ENCODE measurements at regions not wholly inside any gene's neighbourhood (a gene's known extent, or its start where the extent isn't known, plus 50 kb on each side); places are given as distances from the start of the nearest gene placed in this dataset.

DNA sequence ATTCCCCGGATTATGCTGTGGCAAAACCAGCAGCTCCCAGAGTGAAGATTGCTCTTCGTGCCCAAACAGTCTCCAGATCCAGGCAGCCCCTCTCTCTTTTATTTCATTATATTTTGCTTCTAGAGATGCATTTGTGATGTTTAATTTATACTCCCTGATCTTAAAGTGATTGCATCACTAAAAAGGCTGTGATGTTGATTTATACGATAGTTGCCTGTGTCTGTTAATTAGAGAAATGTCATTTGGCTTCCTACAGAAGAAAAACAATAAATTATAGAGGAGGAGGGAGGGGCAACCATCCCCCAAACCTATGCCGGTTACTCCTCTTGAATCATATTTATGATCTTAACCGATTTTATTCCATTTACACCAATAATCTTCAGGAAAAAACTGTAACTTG lies 615.3 kb downstream of the TOX3 start:
- DNase-seq (ENCODE audit: low read depth in 4 of 6, low spot score in 6 of 6) = peak in 1 of 6 donors; percentile 19
- no CpG with 5 or more reads among the region's 5 CpGs for WGBS (ENCODE audit: insufficient coverage)
- no peaks in the 10 kb centered on the region for H3K4me1 ChIP-seq (ENCODE audit: control insufficient read depth, insufficient read depth, low read length)
- H3K36me3 ChIP-seq (ENCODE audit: control insufficient read depth, insufficient read depth, low read length) = no peaks in the 10 kb centered on the region
- H3K4me3 ChIP-seq (ENCODE audit: low read depth, low read length) = no peak overlapping the region
- H3K27ac ChIP-seq (ENCODE audit: low read depth, low read length) = no peak overlapping the region
- H3K27me3 ChIP-seq (ENCODE audit: control insufficient read depth, insufficient read depth, low read length) = no peaks in the 10 kb centered on the region
- no peaks in the 10 kb centered on the region for H3K9me3 ChIP-seq (ENCODE audit: control insufficient read depth, insufficient read depth, low read length)

DNA sequence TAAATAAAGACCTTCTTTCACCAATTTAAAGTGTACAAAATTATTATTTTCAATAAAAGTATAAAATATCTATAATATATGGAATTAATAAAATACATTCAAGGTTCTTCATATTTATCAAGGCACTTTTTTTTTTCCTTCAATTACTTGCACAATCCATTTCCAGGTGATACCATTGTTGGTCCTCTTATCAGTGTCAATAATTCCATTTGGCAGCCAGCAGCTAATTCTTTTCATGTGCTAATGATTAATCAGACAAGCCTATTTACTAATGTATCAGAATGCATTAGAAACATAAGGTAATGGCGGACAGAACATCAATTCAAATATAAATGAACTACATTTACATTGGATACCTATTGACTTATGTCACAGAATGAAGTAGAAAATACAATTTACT lies 622.2 kb downstream of the TOX3 start:
- Histone ChIP-seq H3K4me3 (ENCODE audit: low read depth, low read length) (no peak overlapping the region), H3K27ac (ENCODE audit: low read depth, low read length) (no peak overlapping the region), H3K27me3 (ENCODE audit: control insufficient read depth, insufficient read depth, low read length) (no peaks in the 10 kb centered on the region), H3K36me3 (ENCODE audit: control insufficient read depth, insufficient read depth, low read length) (no peaks in the 10 kb centered on the region), H3K9me3 (ENCODE audit: control insufficient read depth, insufficient read depth, low read length) (no peaks in the 10 kb centered on the region), H3K4me1 (ENCODE audit: control insufficient read depth, insufficient read depth, low read length) (no peaks in the 10 kb centered on the region)
- no CpG with 5 or more reads among the region's 1 CpG for whole genome bisulfite sequencing (ENCODE audit: insufficient coverage)
- DNase-seq (ENCODE audit: low read depth in 4 of 6, low spot score in 6 of 6) = no peak

DNA sequence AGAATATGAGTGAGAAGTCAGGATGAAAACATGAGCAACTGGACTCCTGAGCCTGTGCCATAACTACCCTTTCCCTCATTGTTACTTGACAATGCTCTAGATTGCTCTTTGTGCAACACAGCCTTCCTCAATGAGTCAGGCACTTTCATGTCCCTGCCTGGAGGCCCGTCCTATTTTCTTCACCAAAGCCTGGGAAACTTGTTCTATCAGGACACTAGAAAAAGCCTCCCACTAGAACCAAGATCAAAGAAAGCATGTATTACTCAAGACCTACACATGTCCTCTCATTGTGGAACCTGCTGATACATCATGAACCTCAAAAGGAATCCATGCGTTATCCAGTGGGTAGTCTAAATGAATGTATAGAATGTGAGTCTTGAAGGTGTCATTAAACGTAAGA lies 624.5 kb downstream of the TOX3 start:
- H3K36me3 ChIP-seq (ENCODE audit: control insufficient read depth, insufficient read depth, low read length) = no peaks in the 10 kb centered on the region
- 93% methylated on average over 3 of the region's 3 CpGs for WGBS (ENCODE audit: insufficient coverage)
- no peaks in the 10 kb centered on the region for H3K4me1 ChIP-seq (ENCODE audit: control insufficient read depth, insufficient read depth, low read length)
- no peaks in the 10 kb centered on the region for H3K9me3 ChIP-seq (ENCODE audit: control insufficient read depth, insufficient read depth, low read length)
- no peak overlapping the region for H3K27ac ChIP-seq (ENCODE audit: low read depth, low read length)
- no peaks in the 10 kb centered on the region for H3K27me3 ChIP-seq (ENCODE audit: control insufficient read depth, insufficient read depth, low read length)
- DNase-seq (ENCODE audit: low read depth in 4 of 6, low spot score in 6 of 6) = no peak
- H3K4me3 ChIP-seq (ENCODE audit: low read depth, low read length) = no peak overlapping the region

DNA sequence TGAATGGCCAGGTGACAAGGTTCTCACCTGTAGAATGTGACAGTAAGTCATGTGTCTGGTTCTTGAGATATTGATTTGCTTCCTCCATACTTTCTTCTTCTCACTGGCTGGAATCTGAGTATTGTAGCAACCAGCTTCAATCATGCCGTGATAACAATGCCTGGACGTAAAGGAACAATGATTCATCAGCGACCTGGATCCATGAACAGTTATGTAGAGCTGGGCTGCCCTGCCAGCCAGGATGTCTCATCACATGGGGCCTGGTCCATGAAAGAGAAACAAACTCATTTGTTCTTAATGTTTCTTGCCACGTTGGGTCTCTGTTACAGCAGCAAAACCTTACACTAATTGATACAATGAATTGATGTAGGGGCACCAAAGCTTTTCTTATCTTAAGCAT lies 627.2 kb downstream of the TOX3 start:
- no peaks in the 10 kb centered on the region for H3K36me3 ChIP-seq (ENCODE audit: control insufficient read depth, insufficient read depth, low read length)
- no peaks in the 10 kb centered on the region for H3K9me3 ChIP-seq (ENCODE audit: control insufficient read depth, insufficient read depth, low read length)
- WGBS (ENCODE audit: insufficient coverage) = 91% methylated on average over 3 of the region's 4 CpGs
- no peaks in the 10 kb centered on the region for H3K27me3 ChIP-seq (ENCODE audit: control insufficient read depth, insufficient read depth, low read length)
- H3K27ac ChIP-seq (ENCODE audit: low read depth, low read length) = no peak overlapping the region
- H3K4me3 ChIP-seq (ENCODE audit: low read depth, low read length) = no peak overlapping the region
- no peak for DNase-seq (ENCODE audit: low read depth in 4 of 6, low spot score in 6 of 6)
- no peaks in the 10 kb centered on the region for H3K4me1 ChIP-seq (ENCODE audit: control insufficient read depth, insufficient read depth, low read length)

DNA sequence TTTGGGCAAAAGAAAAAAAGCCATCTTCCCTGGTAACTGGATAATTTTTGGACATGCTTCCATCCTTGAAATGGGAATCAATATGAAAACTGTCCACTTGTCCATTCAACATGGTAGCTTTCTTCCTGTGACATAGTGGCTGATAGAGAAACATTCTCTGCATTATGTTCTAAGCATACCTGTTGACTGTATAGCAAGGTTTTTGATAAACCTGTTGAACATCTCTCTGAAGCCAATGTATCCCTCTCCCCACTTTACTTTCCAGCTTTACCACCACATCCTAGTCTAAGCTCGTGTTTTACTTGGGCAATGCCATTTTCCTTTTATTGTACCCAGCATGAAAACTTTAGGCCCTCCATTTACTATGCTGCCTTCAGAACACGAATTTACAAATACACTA lies 630.1 kb downstream of the TOX3 start:
- DNase-seq (ENCODE audit: low read depth in 4 of 6, low spot score in 6 of 6) = no peak
- H3K9me3 ChIP-seq (ENCODE audit: control insufficient read depth, insufficient read depth, low read length) = no peaks in the 10 kb centered on the region

DNA sequence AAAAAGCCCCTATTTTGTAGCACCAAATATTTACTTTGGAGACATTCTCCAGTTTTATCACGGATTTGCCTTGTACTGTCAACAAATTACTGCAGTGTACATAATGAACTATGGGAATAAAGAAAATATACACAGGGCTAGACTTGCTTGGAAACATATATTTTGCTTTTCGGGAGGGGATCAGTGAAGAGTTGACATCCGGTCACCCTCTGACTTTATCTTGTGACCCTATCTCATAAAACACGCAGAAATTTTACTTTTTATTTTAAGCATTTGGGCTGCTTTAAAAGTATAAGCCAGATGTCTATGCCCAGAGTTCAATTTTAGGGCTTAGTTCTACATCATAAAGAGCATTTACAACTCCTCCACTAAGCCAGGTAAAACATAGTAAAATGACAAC lies 630.7 kb downstream of the TOX3 start:
- Histone ChIP-seq H3K27me3 (ENCODE audit: control insufficient read depth, insufficient read depth, low read length) (no peaks in the 10 kb centered on the region), H3K9me3 (ENCODE audit: control insufficient read depth, insufficient read depth, low read length) (no peaks in the 10 kb centered on the region), H3K4me3 (ENCODE audit: low read depth, low read length) (no peak overlapping the region), H3K27ac (ENCODE audit: low read depth, low read length) (no peak overlapping the region), H3K4me1 (ENCODE audit: control insufficient read depth, insufficient read depth, low read length) (no peaks in the 10 kb centered on the region), H3K36me3 (ENCODE audit: control insufficient read depth, insufficient read depth, low read length) (no peaks in the 10 kb centered on the region)
- no peak for DNase-seq (ENCODE audit: low read depth in 4 of 6, low spot score in 6 of 6)
- 80% methylated on average over 1 of the region's 4 CpGs for WGBS (ENCODE audit: insufficient coverage)

More for the DNA sequence above, 630.1 kb downstream of the TOX3 start:
- Histone ChIP-seq H3K27me3 (ENCODE audit: control insufficient read depth, insufficient read depth, low read length) (no peaks in the 10 kb centered on the region), H3K4me1 (ENCODE audit: control insufficient read depth, insufficient read depth, low read length) (no peaks in the 10 kb centered on the region), H3K4me3 (ENCODE audit: low read depth, low read length) (no peak overlapping the region), H3K27ac (ENCODE audit: low read depth, low read length) (no peak overlapping the region), H3K36me3 (ENCODE audit: control insufficient read depth, insufficient read depth, low read length) (no peaks in the 10 kb centered on the region)
- 100% methylated on average over 2 of the region's 2 CpGs for WGBS (ENCODE audit: insufficient coverage)

DNA sequence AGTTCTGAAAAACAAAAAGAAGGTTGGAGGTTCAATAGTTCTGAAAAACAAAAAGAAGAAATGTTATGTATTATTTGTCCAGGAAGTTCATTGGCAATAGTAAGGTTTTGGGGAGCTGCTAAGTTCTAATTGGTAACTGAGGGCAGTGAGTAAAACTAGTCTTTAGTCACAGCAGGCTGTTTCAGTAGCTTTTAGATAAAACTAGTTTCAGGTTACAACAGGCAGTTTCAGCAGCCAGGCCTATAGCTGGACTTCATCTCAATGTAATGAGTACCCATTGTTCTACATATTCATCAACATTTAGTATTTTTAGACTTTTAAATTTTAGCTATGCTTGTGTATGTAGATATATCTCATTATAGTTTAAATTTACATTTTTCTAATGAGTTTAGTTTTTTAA lies 639.3 kb downstream of the TOX3 start:
- no peak for DNase-seq (ENCODE audit: low read depth in 4 of 6, low spot score in 6 of 6)
- no peaks in the 10 kb centered on the region for H3K36me3 ChIP-seq (ENCODE audit: control insufficient read depth, insufficient read depth, low read length)
- H3K4me1 ChIP-seq (ENCODE audit: control insufficient read depth, insufficient read depth, low read length) = no peaks in the 10 kb centered on the region
- no peaks in the 10 kb centered on the region for H3K9me3 ChIP-seq (ENCODE audit: control insufficient read depth, insufficient read depth, low read length)
- H3K27me3 ChIP-seq (ENCODE audit: control insufficient read depth, insufficient read depth, low read length) = no peaks in the 10 kb centered on the region
- H3K4me3 ChIP-seq (ENCODE audit: low read depth, low read length) = no peak overlapping the region
- no peak overlapping the region for H3K27ac ChIP-seq (ENCODE audit: low read depth, low read length)

DNA sequence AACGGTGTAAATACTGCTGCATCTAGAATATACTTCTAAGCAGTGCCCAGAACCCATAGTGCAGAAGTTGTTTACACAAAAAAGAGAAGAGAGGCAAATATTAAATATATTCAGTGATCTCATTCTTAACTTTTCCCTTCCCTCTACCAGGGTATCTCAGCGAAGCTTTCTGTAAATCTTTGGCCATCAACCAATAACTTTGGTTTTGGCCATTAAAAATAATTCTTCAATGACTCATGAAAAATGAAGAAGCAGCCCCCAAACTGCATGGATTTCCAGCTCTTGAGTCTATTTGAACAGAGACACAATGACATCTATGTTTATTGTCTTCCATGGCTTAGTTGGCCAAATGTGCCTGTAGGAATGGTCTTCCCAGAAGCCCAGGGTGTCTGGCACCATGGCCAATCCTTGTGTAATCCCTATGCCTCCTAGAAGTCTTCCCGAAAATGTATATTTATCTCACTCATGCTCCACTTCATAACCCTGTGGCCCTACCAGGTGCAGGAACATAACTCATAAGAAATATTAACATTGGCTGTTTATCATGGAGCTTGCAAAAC lies 646.6 kb downstream of the TOX3 start:
- Histone ChIP-seq H3K4me1 (ENCODE audit: control insufficient read depth, insufficient read depth, low read length) (no peaks in the 10 kb centered on the region), H3K4me3 (ENCODE audit: low read depth, low read length) (no peak overlapping the region), H3K36me3 (ENCODE audit: control insufficient read depth, insufficient read depth, low read length) (no peaks in the 10 kb centered on the region), H3K27ac (ENCODE audit: low read depth, low read length) (no peak overlapping the region), H3K27me3 (ENCODE audit: control insufficient read depth, insufficient read depth, low read length) (no peaks in the 10 kb centered on the region), H3K9me3 (ENCODE audit: control insufficient read depth, insufficient read depth, low read length) (no peaks in the 10 kb centered on the region)
- WGBS (ENCODE audit: insufficient coverage) = no CpG with 5 or more reads among the region's 3 CpGs
- DNase-seq (ENCODE audit: low read depth in 4 of 6, low spot score in 6 of 6) = no peak

DNA sequence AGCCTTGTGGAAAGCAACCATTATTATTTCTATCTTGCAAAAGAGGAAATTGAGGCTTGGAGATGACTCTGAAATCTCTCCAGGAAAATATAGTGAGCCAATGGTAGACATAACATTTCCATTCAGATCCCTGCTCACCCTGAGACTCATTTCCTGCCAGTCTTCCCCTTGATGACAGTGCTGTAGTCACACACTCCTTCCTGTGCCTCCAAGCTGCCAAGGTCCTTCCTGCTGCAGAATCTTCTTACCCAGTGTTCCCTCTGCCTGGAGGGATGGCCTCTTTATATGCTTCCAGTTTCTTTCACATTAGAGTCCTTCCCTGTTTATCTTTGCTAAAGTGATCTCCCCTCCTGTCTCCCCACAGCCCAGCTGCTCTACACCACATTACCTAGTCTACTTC lies 648.1 kb downstream of the TOX3 start:
- no peaks in the 10 kb centered on the region for H3K27me3 ChIP-seq (ENCODE audit: control insufficient read depth, insufficient read depth, low read length)
- DNase-seq (ENCODE audit: low read depth in 4 of 6, low spot score in 6 of 6) = no peak
- H3K27ac ChIP-seq (ENCODE audit: low read depth, low read length) = no peak overlapping the region
- H3K4me1 ChIP-seq (ENCODE audit: control insufficient read depth, insufficient read depth, low read length) = no peaks in the 10 kb centered on the region
- H3K4me3 ChIP-seq (ENCODE audit: low read depth, low read length) = no peak overlapping the region
- no peaks in the 10 kb centered on the region for H3K9me3 ChIP-seq (ENCODE audit: control insufficient read depth, insufficient read depth, low read length)
- no peaks in the 10 kb centered on the region for H3K36me3 ChIP-seq (ENCODE audit: control insufficient read depth, insufficient read depth, low read length)

DNA sequence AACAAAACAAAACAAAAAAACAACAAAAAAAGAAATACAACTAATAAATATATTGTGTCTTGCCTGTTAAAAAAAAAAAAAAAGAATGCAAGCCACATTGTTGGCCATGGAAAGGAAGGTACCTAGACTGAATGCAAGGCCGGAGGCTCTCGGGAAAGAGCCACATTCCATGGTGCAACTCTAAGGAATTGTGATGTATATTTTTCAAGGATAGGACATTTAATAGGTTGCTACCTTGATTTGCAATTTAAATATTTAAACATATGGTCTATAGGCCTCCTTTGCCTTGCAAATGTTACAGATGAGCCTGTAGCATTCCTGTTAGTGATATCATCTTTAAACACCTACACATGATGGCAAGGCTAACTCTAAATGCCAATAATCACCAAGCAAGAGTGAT lies 650.9 kb downstream of the TOX3 start:
- H3K36me3 ChIP-seq (ENCODE audit: control insufficient read depth, insufficient read depth, low read length) = no peaks in the 10 kb centered on the region
- no CpG with 5 or more reads among the region's 2 CpGs for WGBS (ENCODE audit: insufficient coverage)
- H3K4me1 ChIP-seq (ENCODE audit: control insufficient read depth, insufficient read depth, low read length) = no peaks in the 10 kb centered on the region
- H3K4me3 ChIP-seq (ENCODE audit: low read depth, low read length) = no peak overlapping the region
- H3K9me3 ChIP-seq (ENCODE audit: control insufficient read depth, insufficient read depth, low read length) = no peaks in the 10 kb centered on the region
- H3K27me3 ChIP-seq (ENCODE audit: control insufficient read depth, insufficient read depth, low read length) = no peaks in the 10 kb centered on the region
- no peak for DNase-seq (ENCODE audit: low read depth in 4 of 6, low spot score in 6 of 6)
- no peak overlapping the region for H3K27ac ChIP-seq (ENCODE audit: low read depth, low read length)
